Nephron (organoid): ENCODE measurements at regions not wholly inside any gene's neighbourhood (a gene's known extent, or its start where the extent isn't known, plus 50 kb on each side); places are given as distances from the start of the nearest gene placed in this dataset.

Experiments
- H3K27ac Mint-ChIP-seq, 3 experiments: 2 replicates each; pipeline ENCODE4 v1.8.0; 2020; ENCODE audit warnings: mixed read lengths in 3 of 3, mild to moderate bottlenecking in 2 of 3, moderate library complexity in 1 of 3
- H3K27me3 Mint-ChIP-seq: 2 replicates; pipeline ENCODE4 v1.8.0; 2021; ENCODE audit warnings: low read depth, mild to moderate bottlenecking, moderate library complexity, mixed read lengths
- H3K36me3 Mint-ChIP-seq: 2 replicates; pipeline ENCODE4 v1.8.0; 2020; ENCODE audit warnings: low read depth, mixed read lengths
- H3K4me1 Mint-ChIP-seq: 2 replicates; pipeline ENCODE4 v1.8.0; 2020; ENCODE audit warnings: mixed read lengths
- H3K4me3 Mint-ChIP-seq, 3 experiments: 2 replicates each; pipeline ENCODE4 v1.8.0; 2020; ENCODE audit warnings: mild to moderate bottlenecking in 3 of 3, mixed read lengths in 3 of 3, moderate library complexity in 2 of 3
- H3K9me3 Mint-ChIP-seq: 2 replicates; pipeline ENCODE4 v1.8.0; 2020; ENCODE audit warnings: mixed read lengths
- CTCF ChIP-seq, 3 experiments: fragments of 200-600 bp; sonication (generic); IDR thresholded peaks; one replicate each; pipeline ENCODE4 v1.5.0; 2021; ENCODE audit warnings: antibody characterized with exemption in 3 of 3; ENCODE audit not compliant: unreplicated experiment in 3 of 3

- Mint-ChIP-seq H3K27ac (no peak overlapping the region), H3K4me1 (no peaks in the 10 kb centered on the region), H3K36me3 (no peaks in the 10 kb centered on the region), H3K9me3 (peaks cover 5% of the 10 kb centered on the region), H3K27me3 (no peaks in the 10 kb centered on the region), H3K4me3 (no peak overlapping the region)
- TF ChIP-seq CTCF (IDR thresholded peaks at IDR 0.05; ENCODE audit: unreplicated experiment in 3 of 3): no peak
Observed at GRCh38 chr11:93945596-93945995, 75.6 kb upstream of the HEPHL1 start.

- Mint-ChIP-seq H3K27ac (no peak overlapping the region), H3K4me3 (no peak overlapping the region), H3K36me3 (no peaks in the 10 kb centered on the region), H3K9me3 (peaks cover 5% of the 10 kb centered on the region), H3K27me3 (peaks cover 4% of the 10 kb centered on the region), H3K4me1 (no peaks in the 10 kb centered on the region)
- TF ChIP-seq CTCF (IDR thresholded peaks at IDR 0.05; ENCODE audit: unreplicated experiment in 3 of 3): no peak
Observed at GRCh38 chr11:93952082-93952780, 68.9 kb upstream of the HEPHL1 start.

GRCh38 chr11:93957397-93957952 lies 63.7 kb upstream of the HEPHL1 start:
- H3K4me1 Mint-ChIP-seq: peaks cover 4% of the 10 kb centered on the region
- peaks cover 15% of the 10 kb centered on the region for H3K27me3 Mint-ChIP-seq
- no peaks in the 10 kb centered on the region for H3K36me3 Mint-ChIP-seq
- no peaks in the 10 kb centered on the region for H3K9me3 Mint-ChIP-seq
- no peak for TF ChIP-seq CTCF (IDR thresholded peaks at IDR 0.05; ENCODE audit: unreplicated experiment in 3 of 3)
- no peak overlapping the region for H3K4me3 Mint-ChIP-seq
- no peak overlapping the region for H3K27ac Mint-ChIP-seq

- Mint-ChIP-seq H3K4me1 (peaks cover 4% of the 10 kb centered on the region), H3K36me3 (no peaks in the 10 kb centered on the region), H3K27me3 (peaks cover 15% of the 10 kb centered on the region), H3K4me3 (no peak overlapping the region), H3K9me3 (no peaks in the 10 kb centered on the region), H3K27ac (no peak overlapping the region)
- TF ChIP-seq CTCF (IDR thresholded peaks at IDR 0.05; ENCODE audit: unreplicated experiment in 3 of 3): no peak
Observed at GRCh38 chr11:93958991-93959390, 62.2 kb upstream of the HEPHL1 start.

GRCh38 chr11:93959663-93960062 lies 61.5 kb upstream of the HEPHL1 start:
- Mint-ChIP-seq H3K36me3 (no peaks in the 10 kb centered on the region), H3K9me3 (no peaks in the 10 kb centered on the region), H3K27ac (no peak overlapping the region), H3K4me1 (peaks cover 4% of the 10 kb centered on the region), H3K27me3 (peaks cover 15% of the 10 kb centered on the region), H3K4me3 (no peak overlapping the region)
- no peak for TF ChIP-seq CTCF (IDR thresholded peaks at IDR 0.05; ENCODE audit: unreplicated experiment in 3 of 3)

GRCh38 chr11:93963072-93963471 lies 58.1 kb upstream of the HEPHL1 start:
- Mint-ChIP-seq H3K4me3 (no peak overlapping the region), H3K27me3 (peaks cover 16% of the 10 kb centered on the region), H3K9me3 (no peaks in the 10 kb centered on the region), H3K36me3 (no peaks in the 10 kb centered on the region), H3K4me1 (peaks cover 4% of the 10 kb centered on the region), H3K27ac (no peak overlapping the region)
- TF ChIP-seq CTCF (IDR thresholded peaks at IDR 0.05; ENCODE audit: unreplicated experiment in 3 of 3): no peak
